ENCODE measurements at regions not wholly inside any gene's neighbourhood (a gene's known extent, or its start where the extent isn't known, plus 50 kb on each side); places are given as distances from the start of the nearest gene placed in this dataset.

DNA sequence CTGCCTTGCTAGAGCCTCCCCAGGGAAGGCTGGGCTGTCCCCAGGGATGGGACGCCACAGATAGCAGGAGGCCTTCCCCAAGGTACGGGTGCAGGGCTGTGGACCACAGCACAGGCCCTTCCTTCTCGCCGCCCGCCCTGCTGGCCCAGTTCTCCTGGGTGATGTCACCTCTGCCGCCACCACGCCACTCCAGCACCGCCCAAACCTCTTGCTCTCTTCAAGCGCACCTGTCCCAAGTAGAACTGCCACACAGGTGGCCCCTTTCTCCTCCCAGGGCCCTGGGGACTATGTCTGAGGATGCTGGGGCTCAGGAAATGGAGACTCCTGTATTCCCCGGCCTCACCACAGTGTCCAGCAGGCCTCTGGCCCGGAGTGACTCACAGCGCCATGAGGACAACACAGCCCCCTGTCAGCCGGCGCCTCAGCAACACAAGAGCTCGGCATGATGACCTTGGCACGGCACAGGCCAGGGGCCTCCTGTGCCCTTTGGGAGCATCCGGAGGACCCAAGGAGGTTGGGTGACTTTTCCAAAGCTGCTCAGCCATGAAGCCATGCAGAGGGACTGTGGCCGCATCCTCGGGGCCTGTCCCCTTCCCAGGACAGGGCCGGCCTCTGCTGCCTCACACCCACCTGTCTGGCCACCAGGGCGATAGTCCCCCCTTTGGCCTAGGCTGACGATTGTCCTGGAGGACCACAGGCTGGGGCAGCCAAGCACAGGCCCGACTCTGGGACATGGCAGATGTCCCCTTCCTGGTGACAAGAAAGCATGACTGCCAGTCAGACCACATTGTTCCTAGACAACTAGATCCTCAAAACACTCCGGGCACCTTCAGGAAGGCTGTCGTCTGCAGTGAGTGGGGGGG lies 1023.5 kb downstream of the BRD1 start:
- Histone ChIP-seq H3K27ac (ENCODE audit: extremely low read depth, low read depth, low read length) (no peak overlapping the region), H3K36me3 (ENCODE audit: control insufficient read depth in 2 of 2, insufficient read depth in 1 of 2, low read length in 2 of 2) (no peaks in the 10 kb centered on the region), H3K4me3 (ENCODE audit: low read depth, low read length) (no peak overlapping the region), H3K9me3 (ENCODE audit: control insufficient read depth, insufficient read depth, low read depth, low read length) (no peaks in the 10 kb centered on the region), H3K4me1 (ENCODE audit: control insufficient read depth, insufficient read depth, low read length) (no peaks in the 10 kb centered on the region)
- POLR2A ChIA-PET: no interaction called here
- CTCF ChIA-PET: no interaction called here
- TF ChIP-seq, protein P1, sequence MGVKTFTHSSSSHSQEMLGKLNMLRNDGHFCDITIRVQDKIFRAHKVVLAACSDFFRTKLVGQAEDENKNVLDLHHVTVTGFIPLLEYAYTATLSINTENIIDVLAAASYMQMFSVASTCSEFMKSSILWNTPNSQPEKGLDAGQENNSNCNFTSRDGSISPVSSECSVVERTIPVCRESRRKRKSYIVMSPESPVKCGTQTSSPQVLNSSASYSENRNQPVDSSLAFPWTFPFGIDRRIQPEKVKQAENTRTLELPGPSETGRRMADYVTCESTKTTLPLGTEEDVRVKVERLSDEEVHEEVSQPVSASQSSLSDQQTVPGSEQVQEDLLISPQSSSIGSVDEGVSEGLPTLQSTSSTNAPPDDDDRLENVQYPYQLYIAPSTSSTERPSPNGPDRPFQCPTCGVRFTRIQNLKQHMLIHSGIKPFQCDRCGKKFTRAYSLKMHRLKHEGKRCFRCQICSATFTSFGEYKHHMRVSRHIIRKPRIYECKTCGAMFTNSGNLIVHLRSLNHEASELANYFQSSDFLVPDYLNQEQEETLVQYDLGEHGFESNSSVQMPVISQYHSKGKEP (tag by site-specific recombination; IDR thresholded peaks at IDR 0.05): no peak
- no peak for TF ChIP-seq ZNF416 (tag by site-specific recombination; IDR thresholded peaks at IDR 0.05)
- no peak for TF ChIP-seq ZNF629 (tag by site-specific recombination; IDR thresholded peaks at IDR 0.05)
- TF ChIP-seq, protein P2, sequence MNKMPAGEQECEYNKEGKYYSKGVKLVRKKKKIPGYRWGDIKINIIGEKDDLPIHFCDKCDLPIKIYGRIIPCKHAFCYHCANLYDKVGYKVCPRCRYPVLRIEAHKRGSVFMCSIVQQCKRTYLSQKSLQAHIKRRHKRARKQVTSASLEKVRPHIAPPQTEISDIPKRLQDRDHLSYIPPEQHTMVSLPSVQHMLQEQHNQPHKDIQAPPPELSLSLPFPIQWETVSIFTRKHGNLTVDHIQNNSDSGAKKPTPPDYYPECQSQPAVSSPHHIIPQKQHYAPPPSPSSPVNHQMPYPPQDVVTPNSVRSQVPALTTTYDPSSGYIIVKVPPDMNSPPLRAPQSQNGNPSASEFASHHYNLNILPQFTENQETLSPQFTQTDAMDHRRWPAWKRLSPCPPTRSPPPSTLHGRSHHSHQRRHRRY (tag by site-specific recombination; IDR thresholded peaks at IDR 0.05): no peak
- TF ChIP-seq, protein P3, sequence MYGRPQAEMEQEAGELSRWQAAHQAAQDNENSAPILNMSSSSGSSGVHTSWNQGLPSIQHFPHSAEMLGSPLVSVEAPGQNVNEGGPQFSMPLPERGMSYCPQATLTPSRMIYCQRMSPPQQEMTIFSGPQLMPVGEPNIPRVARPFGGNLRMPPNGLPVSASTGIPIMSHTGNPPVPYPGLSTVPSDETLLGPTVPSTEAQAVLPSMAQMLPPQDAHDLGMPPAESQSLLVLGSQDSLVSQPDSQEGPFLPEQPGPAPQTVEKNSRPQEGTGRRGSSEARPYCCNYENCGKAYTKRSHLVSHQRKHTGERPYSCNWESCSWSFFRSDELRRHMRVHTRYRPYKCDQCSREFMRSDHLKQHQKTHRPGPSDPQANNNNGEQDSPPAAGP (tag by site-specific recombination; IDR thresholded peaks at IDR 0.05): no peak
- no peak for TF ChIP-seq ZNF138 (tag by site-specific recombination; IDR thresholded peaks at IDR 0.05; ENCODE audit: borderline replicate concordance)
- TF ChIP-seq, protein P4, sequence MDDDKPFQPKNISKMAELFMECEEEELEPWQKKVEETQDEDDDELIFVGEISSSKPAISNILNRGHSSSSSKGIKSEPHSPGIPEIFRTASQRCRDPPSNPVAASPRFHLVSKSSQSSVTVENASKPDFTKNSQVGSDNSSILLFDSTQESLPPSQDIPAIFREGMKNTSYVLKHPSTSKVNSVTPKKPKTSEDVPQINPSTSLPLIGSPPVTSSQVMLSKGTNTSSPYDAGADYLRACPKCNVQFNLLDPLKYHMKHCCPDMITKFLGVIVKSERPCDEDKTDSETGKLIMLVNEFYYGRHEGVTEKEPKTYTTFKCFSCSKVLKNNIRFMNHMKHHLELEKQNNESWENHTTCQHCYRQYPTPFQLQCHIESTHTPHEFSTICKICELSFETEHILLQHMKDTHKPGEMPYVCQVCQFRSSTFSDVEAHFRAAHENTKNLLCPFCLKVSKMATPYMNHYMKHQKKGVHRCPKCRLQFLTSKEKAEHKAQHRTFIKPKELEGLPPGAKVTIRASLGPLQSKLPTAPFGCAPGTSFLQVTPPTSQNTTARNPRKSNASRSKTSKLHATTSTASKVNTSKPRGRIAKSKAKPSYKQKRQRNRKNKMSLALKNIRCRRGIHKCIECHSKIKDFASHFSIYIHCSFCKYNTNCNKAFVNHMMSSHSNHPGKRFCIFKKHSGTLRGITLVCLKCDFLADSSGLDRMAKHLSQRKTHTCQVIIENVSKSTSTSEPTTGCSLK (tag by site-specific recombination; IDR thresholded peaks at IDR 0.05): no peak
- TF ChIP-seq, protein P5, sequence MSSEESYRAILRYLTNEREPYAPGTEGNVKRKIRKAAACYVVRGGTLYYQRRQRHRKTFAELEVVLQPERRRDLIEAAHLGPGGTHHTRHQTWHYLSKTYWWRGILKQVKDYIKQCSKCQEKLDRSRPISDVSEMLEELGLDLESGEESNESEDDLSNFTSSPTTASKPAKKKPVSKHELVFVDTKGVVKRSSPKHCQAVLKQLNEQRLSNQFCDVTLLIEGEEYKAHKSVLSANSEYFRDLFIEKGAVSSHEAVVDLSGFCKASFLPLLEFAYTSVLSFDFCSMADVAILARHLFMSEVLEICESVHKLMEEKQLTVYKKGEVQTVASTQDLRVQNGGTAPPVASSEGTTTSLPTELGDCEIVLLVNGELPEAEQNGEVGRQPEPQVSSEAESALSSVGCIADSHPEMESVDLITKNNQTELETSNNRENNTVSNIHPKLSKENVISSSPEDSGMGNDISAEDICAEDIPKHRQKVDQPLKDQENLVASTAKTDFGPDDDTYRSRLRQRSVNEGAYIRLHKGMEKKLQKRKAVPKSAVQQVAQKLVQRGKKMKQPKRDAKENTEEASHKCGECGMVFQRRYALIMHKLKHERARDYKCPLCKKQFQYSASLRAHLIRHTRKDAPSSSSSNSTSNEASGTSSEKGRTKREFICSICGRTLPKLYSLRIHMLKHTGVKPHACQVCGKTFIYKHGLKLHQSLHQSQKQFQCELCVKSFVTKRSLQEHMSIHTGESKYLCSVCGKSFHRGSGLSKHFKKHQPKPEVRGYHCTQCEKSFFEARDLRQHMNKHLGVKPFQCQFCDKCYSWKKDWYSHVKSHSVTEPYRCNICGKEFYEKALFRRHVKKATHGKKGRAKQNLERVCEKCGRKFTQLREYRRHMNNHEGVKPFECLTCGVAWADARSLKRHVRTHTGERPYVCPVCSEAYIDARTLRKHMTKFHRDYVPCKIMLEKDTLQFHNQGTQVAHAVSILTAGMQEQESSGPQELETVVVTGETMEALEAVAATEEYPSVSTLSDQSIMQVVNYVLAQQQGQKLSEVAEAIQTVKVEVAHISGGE (tag by site-specific recombination; conservative IDR thresholded peaks at IDR 0.05; ENCODE audit: low read depth): no peak

DNA sequence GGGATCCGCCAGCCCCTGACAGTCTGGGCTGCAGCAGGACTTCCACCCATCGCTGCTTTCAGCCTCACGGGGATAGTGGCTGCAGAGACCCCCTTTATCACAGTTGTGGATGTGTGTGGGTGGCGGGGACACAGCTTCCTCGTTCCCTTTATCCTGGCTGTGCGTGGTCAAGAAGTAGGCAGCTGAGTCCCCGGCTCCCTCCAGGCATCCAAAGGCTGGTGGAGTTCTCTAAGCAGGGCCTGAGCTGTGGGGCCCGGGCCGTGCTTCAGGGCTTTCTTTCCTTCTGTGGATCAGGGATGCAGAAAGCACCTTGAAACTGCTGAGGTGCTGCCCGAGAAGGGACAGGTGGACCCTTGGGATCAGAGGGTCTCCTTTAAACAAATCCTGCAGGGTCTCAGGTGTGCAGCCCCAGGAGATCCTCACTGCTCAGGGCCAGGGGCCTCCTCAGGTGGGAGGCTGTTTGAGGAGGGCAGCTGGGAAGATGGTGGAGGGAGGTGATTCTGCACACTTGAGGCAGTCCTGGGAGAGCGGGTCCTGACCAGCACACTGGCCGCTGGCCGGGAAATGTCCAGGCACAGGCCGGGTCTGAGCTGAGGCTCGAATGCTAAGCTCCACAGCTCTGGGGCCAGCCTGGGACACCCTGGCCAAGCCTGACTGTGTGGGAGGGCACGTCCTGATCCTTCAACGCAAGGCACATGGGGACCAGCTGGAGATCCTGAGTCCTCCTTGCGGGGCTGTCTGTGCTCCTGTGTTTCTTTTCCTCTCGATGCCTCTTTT lies 1024.3 kb downstream of the BRD1 start:
- Histone ChIP-seq H3K36me3 (ENCODE audit: control insufficient read depth in 2 of 2, insufficient read depth in 1 of 2, low read length in 2 of 2) (no peaks in the 10 kb centered on the region), H3K4me3 (ENCODE audit: low read depth, low read length) (no peak overlapping the region), H3K27ac (ENCODE audit: extremely low read depth, low read depth, low read length) (no peak overlapping the region), H3K9me3 (ENCODE audit: control insufficient read depth, insufficient read depth, low read depth, low read length) (no peaks in the 10 kb centered on the region), H3K4me1 (ENCODE audit: control insufficient read depth, insufficient read depth, low read length) (no peaks in the 10 kb centered on the region)
- ChIA-PET CTCF (no interaction called here), POLR2A (interaction anchor here (0.7 kb wide), 1 partner anchor 14 kb away, joined by 4 read pairs; no protein-coding TSS in a partner anchor)
- TF ChIP-seq ZNF585B (tag by site-specific recombination; IDR thresholded peaks at IDR 0.05): no peak
- TF ChIP-seq, protein P6, sequence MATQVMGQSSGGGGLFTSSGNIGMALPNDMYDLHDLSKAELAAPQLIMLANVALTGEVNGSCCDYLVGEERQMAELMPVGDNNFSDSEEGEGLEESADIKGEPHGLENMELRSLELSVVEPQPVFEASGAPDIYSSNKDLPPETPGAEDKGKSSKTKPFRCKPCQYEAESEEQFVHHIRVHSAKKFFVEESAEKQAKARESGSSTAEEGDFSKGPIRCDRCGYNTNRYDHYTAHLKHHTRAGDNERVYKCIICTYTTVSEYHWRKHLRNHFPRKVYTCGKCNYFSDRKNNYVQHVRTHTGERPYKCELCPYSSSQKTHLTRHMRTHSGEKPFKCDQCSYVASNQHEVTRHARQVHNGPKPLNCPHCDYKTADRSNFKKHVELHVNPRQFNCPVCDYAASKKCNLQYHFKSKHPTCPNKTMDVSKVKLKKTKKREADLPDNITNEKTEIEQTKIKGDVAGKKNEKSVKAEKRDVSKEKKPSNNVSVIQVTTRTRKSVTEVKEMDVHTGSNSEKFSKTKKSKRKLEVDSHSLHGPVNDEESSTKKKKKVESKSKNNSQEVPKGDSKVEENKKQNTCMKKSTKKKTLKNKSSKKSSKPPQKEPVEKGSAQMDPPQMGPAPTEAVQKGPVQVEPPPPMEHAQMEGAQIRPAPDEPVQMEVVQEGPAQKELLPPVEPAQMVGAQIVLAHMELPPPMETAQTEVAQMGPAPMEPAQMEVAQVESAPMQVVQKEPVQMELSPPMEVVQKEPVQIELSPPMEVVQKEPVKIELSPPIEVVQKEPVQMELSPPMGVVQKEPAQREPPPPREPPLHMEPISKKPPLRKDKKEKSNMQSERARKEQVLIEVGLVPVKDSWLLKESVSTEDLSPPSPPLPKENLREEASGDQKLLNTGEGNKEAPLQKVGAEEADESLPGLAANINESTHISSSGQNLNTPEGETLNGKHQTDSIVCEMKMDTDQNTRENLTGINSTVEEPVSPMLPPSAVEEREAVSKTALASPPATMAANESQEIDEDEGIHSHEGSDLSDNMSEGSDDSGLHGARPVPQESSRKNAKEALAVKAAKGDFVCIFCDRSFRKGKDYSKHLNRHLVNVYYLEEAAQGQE (tag by site-specific recombination; IDR thresholded peaks at IDR 0.05): no peak
- TF ChIP-seq ZFHX2 (tag by site-specific recombination; conservative IDR thresholded peaks at IDR 0.05): no peak
- no peak for TF ChIP-seq GLI2 (tag by site-specific recombination; IDR thresholded peaks at IDR 0.05; ENCODE audit: borderline replicate concordance, low read depth)
